Vagina (tissue), 2 donors: ENCODE measurements at regions not wholly inside any gene's neighbourhood (a gene's known extent, or its start where the extent isn't known, plus 50 kb on each side); places are given as distances from the start of the nearest gene placed in this dataset.

ENCODE experiments used
- DNase-seq, 2 donors: peaks; one replicate each; pipeline ENCODE4 v3.0.0-alpha.2; 2017; ENCODE audit errors: extremely low spot score in 2 of 2
- H3K27ac ChIP-seq: fragments of 200-600 bp; sonication (generic); one replicate; pipeline ENCODE4 v1.5.1; 2019
- H3K27me3 ChIP-seq: fragments of 200-600 bp; sonication (generic); one replicate; pipeline ENCODE4 v1.5.1; 2019
- H3K36me3 ChIP-seq, 2 donors: fragments of 200-600 bp; sonication (generic); one replicate each; pipeline ENCODE4 v1.5.1; 2017 to 2019
- H3K4me1 ChIP-seq: fragments of 200-600 bp; sonication (generic); one replicate; pipeline ENCODE4 v1.5.1; 2019
- H3K4me3 ChIP-seq, 2 donors: fragments of 200-600 bp; sonication (generic); 1 replicate in 1 of 2; 2 replicates in 1 of 2; pipeline ENCODE4 v1.5.1; 2016 to 2019
- H3K9me3 ChIP-seq: fragments of 200-600 bp; sonication (generic); one replicate; pipeline ENCODE4 v1.5.1; 2019
- POLR2A ChIP-seq, 2 donors: fragments of 450-650 bp; IDR thresholded peaks; one replicate each; pipeline ENCODE4 v1.6.1; 2017; ENCODE audit warnings: antibody characterized with exemption in 2 of 2, mild to moderate bottlenecking in 2 of 2, moderate library complexity in 2 of 2
- POLR2AphosphoS5 ChIP-seq, 2 donors: sonication (generic); formaldehyde crosslinking; IDR thresholded peaks; one replicate each; pipeline ENCODE4 v1.9.0; 2017; ENCODE audit warnings: antibody characterized with exemption in 2 of 2, mild to moderate bottlenecking in 2 of 2, low read depth in 1 of 2; ENCODE audit not compliant: insufficient read depth in 1 of 2
- intact Hi-C: fragments of 100-400 bp; cut with DNase I; formaldehyde crosslinking; loops from one replicate; pipeline ENCODE4 v1.15.1; 2023
- TF ChIP-seq, protein P1 (sequence below), 3 experiments: fragments of 450-650 bp in 2 of 3; fragments of 200-600 bp in 1 of 3; sonication (generic) in 1 of 3; IDR thresholded peaks; one replicate each; pipeline ENCODE4 v1.5.1; 2017 to 2019; ENCODE audit warnings: antibody characterized with exemption in 3 of 3, mild to moderate bottlenecking in 2 of 3, moderate library complexity in 2 of 3

DNA sequence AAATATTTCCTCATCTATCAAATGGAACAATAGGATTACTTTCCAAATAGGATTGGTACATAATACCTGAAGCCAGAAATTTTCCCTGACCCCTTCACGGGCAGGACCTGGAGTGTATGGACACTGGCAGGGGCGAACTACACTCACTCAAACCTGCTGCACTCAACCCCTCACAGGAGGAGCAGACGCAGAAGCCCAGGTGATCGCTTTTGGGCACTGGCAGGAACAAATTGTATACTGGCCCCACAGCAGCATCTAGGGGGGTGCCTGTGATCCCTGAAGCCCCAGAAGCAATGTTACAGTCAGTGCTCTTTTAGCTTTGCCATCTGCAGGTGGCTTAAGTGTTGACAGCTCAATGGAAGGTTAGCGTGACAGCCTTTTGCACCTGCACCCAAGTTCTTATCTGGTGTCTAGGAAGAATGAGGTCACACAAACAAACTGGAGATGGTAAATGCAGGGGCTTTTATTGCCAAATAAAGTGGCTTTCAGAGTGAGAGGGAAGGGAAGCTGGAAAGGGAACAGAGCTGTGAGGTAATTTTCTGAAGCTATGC lies 199.2 kb upstream of the NEGR1 start:
- intact Hi-C loops: no loop called here
- no peak overlapping the region for H3K27ac ChIP-seq
- no peak overlapping the region for H3K4me3 ChIP-seq
- no peaks in the 10 kb centered on the region for H3K36me3 ChIP-seq
- H3K27me3 ChIP-seq: no peaks in the 10 kb centered on the region
- H3K9me3 ChIP-seq: no peaks in the 10 kb centered on the region
- no peak for DNase-seq
- TF ChIP-seq POLR2AphosphoS5 (IDR thresholded peaks at IDR 0.05; ENCODE audit: insufficient read depth in 1 of 2, low read depth in 1 of 2) (no peak), POLR2A (IDR thresholded peaks at IDR 0.05) (no peak)
- TF ChIP-seq, protein P1, sequence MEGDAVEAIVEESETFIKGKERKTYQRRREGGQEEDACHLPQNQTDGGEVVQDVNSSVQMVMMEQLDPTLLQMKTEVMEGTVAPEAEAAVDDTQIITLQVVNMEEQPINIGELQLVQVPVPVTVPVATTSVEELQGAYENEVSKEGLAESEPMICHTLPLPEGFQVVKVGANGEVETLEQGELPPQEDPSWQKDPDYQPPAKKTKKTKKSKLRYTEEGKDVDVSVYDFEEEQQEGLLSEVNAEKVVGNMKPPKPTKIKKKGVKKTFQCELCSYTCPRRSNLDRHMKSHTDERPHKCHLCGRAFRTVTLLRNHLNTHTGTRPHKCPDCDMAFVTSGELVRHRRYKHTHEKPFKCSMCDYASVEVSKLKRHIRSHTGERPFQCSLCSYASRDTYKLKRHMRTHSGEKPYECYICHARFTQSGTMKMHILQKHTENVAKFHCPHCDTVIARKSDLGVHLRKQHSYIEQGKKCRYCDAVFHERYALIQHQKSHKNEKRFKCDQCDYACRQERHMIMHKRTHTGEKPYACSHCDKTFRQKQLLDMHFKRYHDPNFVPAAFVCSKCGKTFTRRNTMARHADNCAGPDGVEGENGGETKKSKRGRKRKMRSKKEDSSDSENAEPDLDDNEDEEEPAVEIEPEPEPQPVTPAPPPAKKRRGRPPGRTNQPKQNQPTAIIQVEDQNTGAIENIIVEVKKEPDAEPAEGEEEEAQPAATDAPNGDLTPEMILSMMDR (IDR thresholded peaks at IDR 0.05): no peak
- H3K4me1 ChIP-seq: no peaks in the 10 kb centered on the region

DNA sequence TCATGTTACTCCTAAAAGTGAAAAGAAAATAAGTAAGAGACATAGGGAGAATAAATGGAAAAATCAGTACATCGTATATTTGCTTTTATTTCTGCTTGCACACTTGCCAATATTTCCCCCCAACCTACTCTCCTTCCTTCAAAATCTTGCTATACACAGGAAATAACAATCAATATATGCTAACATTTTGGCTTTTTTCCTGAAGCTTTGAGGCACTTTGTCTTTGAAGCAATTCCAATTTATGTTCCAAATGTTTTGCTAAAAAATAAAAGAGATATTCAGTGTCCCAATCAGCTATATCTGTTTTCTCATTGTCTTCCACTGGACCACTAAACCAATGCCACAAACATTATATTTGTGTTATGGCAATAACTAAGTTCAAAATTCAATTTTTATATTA lies 184.0 kb upstream of the NEGR1 start:
- intact Hi-C loops: no loop called here
- no peaks in the 10 kb centered on the region for H3K4me1 ChIP-seq
- no peaks in the 10 kb centered on the region for H3K36me3 ChIP-seq
- H3K27me3 ChIP-seq: no peaks in the 10 kb centered on the region
- no peaks in the 10 kb centered on the region for H3K9me3 ChIP-seq
- no peak for DNase-seq
- no peak overlapping the region for H3K4me3 ChIP-seq
- TF ChIP-seq POLR2AphosphoS5 (IDR thresholded peaks at IDR 0.05; ENCODE audit: insufficient read depth in 1 of 2, low read depth in 1 of 2) (no peak), POLR2A (IDR thresholded peaks at IDR 0.05) (no peak)
- TF ChIP-seq, protein P1 (IDR thresholded peaks at IDR 0.05): no peak
- no peak overlapping the region for H3K27ac ChIP-seq

DNA sequence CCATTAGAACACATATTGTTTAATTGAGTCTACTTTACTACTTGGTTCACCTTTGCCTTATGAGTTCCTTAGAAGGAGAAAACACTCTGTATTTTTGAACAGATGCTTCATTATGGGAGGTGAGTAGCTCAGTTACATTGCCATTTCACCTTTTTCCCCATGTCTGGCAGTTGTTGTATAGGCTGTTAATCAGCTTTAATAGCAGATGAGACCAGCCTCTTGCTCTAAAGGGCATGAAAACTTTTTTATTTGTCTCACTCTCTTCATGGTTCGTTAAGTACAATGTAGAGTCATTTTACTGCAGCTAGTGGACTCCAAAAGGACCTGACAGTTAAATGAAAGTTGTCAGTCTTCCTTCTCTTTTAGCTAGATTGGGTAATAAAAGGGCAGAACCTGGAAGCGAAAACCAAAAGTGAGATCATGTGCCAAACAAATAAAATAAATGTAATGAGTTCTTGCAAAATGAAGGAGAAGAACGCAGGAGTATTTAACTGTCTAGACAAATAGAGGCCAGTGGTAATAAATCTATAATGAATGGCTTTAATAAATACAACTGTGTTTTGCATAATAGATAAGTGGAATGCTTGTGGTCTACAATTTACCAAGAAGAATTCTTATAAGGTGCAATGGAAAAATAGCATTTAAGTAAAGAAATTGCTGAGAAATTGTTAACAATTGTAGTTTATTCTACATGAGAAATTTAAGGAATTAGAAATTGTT lies 180.0 kb upstream of the NEGR1 start:
- Histone ChIP-seq H3K27ac (no peak overlapping the region), H3K4me3 (no peak overlapping the region), H3K27me3 (no peaks in the 10 kb centered on the region), H3K9me3 (no peaks in the 10 kb centered on the region), H3K4me1 (no peaks in the 10 kb centered on the region), H3K36me3 (no peaks in the 10 kb centered on the region)
- DNase-seq: no peak
- intact Hi-C loops: no loop called here
- no peak for TF ChIP-seq POLR2AphosphoS5 (IDR thresholded peaks at IDR 0.05; ENCODE audit: insufficient read depth in 1 of 2, low read depth in 1 of 2)
- TF ChIP-seq POLR2A (IDR thresholded peaks at IDR 0.05): no peak
- TF ChIP-seq, protein P1 (IDR thresholded peaks at IDR 0.05): no peak

DNA sequence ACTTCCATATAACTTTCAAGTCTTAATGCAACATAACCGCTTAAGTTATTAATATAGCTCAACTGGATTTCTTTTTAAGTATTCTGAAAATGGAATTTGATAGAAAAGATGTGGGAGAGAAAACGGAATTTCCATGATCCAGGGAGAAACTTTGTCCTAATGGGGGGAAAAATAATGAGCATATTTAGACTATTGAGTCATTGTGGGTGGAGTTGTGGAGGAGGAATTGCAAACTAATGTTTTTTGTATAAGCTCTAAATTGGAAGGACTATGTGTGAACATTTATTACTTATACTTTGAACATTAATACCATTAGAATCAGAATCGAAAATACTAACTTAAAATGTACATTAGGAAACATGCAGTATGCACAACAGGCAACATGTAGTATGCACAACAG lies 159.9 kb upstream of the NEGR1 start:
- TF ChIP-seq POLR2A (IDR thresholded peaks at IDR 0.05) (no peak), POLR2AphosphoS5 (IDR thresholded peaks at IDR 0.05; ENCODE audit: insufficient read depth in 1 of 2, low read depth in 1 of 2) (no peak)
- TF ChIP-seq, protein P1 (IDR thresholded peaks at IDR 0.05): no peak
- Histone ChIP-seq H3K27ac (no peak overlapping the region), H3K36me3 (no peaks in the 10 kb centered on the region), H3K27me3 (no peaks in the 10 kb centered on the region), H3K4me3 (no peak overlapping the region), H3K9me3 (no peaks in the 10 kb centered on the region), H3K4me1 (no peaks in the 10 kb centered on the region)
- intact Hi-C loops: no loop called here
- DNase-seq: no peak

DNA sequence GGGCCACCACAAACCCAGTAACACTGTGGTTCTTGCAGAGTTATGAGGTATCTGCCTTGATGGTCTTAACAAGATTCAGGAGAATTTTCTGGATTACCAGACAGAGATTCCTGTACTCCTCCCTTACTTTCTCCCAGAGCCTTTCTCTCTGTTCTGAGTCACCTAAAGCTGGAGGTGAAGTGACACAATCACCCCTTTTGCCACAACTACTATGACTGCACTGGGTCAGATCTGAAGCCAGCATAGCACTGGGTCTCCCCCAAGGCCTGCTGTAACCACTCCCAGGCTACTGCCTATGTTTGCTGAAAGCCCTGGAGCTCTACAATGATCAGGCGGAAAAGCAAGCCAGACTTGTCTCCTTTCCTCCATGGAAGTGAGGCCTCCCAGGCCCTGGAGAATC lies 156.7 kb upstream of the NEGR1 start:
- Histone ChIP-seq H3K4me1 (no peaks in the 10 kb centered on the region), H3K36me3 (no peaks in the 10 kb centered on the region), H3K4me3 (no peak overlapping the region), H3K27ac (no peak overlapping the region), H3K27me3 (no peaks in the 10 kb centered on the region), H3K9me3 (no peaks in the 10 kb centered on the region)
- intact Hi-C loops: no loop called here
- TF ChIP-seq POLR2AphosphoS5 (IDR thresholded peaks at IDR 0.05; ENCODE audit: insufficient read depth in 1 of 2, low read depth in 1 of 2) (no peak), POLR2A (IDR thresholded peaks at IDR 0.05) (no peak)
- TF ChIP-seq, protein P1 (IDR thresholded peaks at IDR 0.05): no peak
- no peak for DNase-seq
